Activated CD8-positive, alpha-beta memory T cell treated with anti-CD3 and anti-CD28 coated beads, Interleukin-2, amount 10 ng/mL, durations not matched to agents 7 days and 5 days (primary cell): ENCODE measurements at regions not wholly inside any gene's neighbourhood (a gene's known extent, or its start where the extent isn't known, plus 50 kb on each side); places are given as distances from the start of the nearest gene placed in this dataset.
"Not testable (repeated sequence)": the region's sequence is repeated elsewhere in the genome, so short reads cannot be mapped to it uniquely, and the experiment has no call there.

Experiments used
- ATAC-seq: fragments of 150-1000 bp; cut with Tn5 transposase; one replicate; pipeline ENCODE4 v1.10.0; 2021; ENCODE audit warnings: moderate library complexity
- CTCF ChIA-PET: fragments of 350-600 bp; sonication (Branson Sonifier 250); formaldehyde crosslinking; loops from one replicate; lab custom pipeline; 2021; ENCODE audit warnings: antibody characterized with exemption; lab: Charles Lee
- DNase-seq: peaks from one replicate; pipeline ENCODE4 v3.0.0-alpha.2; 2020
- H3K27ac Mint-ChIP-seq: one replicate; pipeline ENCODE4 v1.8.0; 2021; ENCODE audit warnings: mild to moderate bottlenecking, mixed read lengths
- H3K27me3 Mint-ChIP-seq: one replicate; pipeline ENCODE4 v1.8.0; 2021; ENCODE audit warnings: mixed read lengths
- H3K36me3 Mint-ChIP-seq: one replicate; pipeline ENCODE4 v1.8.0; 2021; ENCODE audit warnings: mild to moderate bottlenecking, mixed read lengths
- H3K4me1 Mint-ChIP-seq: one replicate; pipeline ENCODE4 v1.8.0; 2021; ENCODE audit warnings: mixed read lengths
- H3K4me3 Mint-ChIP-seq: one replicate; pipeline ENCODE4 v1.8.0; 2021; ENCODE audit warnings: mild to moderate bottlenecking, moderate library complexity, mixed read lengths
- H3K9me3 Mint-ChIP-seq: one replicate; pipeline ENCODE4 v1.8.0; 2022; ENCODE audit warnings: low read depth, mixed read lengths

- no peaks in the 10 kb centered on the region for H3K4me1 Mint-ChIP-seq
- no peak for DNase-seq
- H3K9me3 Mint-ChIP-seq, result peaks cover 8% of the 10 kb centered on the region
- CTCF ChIA-PET, result no interaction called here
- H3K27ac Mint-ChIP-seq, result no peak overlapping the region
- no peak for ATAC-seq
- no peaks in the 10 kb centered on the region for H3K36me3 Mint-ChIP-seq
- H3K4me3 Mint-ChIP-seq, result no peak overlapping the region
- H3K27me3 Mint-ChIP-seq, result no peaks in the 10 kb centered on the region
These were observed 446.5 kb downstream of the PRR16 start for GRCh38 chr5:120910629-120911028.

GRCh38 chr5:120913396-120913795, 449.3 kb downstream of the PRR16 start:
- DNase-seq (no peak), ATAC-seq (no peak)
- H3K4me3 Mint-ChIP-seq, result no peak overlapping the region
- H3K9me3 Mint-ChIP-seq, result peaks cover 3% of the 10 kb centered on the region
- CTCF ChIA-PET, result no interaction called here
- no peaks in the 10 kb centered on the region for H3K4me1 Mint-ChIP-seq
- H3K27me3 Mint-ChIP-seq, result no peaks in the 10 kb centered on the region
- no peak overlapping the region for H3K27ac Mint-ChIP-seq
- no peaks in the 10 kb centered on the region for H3K36me3 Mint-ChIP-seq

- no peak overlapping the region for H3K4me3 Mint-ChIP-seq
- no peak for ATAC-seq
- no peak for DNase-seq
- H3K27me3 Mint-ChIP-seq, result no peaks in the 10 kb centered on the region
- peaks cover 3% of the 10 kb centered on the region for H3K9me3 Mint-ChIP-seq
- H3K4me1 Mint-ChIP-seq, result no peaks in the 10 kb centered on the region
- CTCF ChIA-PET, result no interaction called here
- H3K27ac Mint-ChIP-seq, result no peak overlapping the region
- no peaks in the 10 kb centered on the region for H3K36me3 Mint-ChIP-seq
These were observed 453.2 kb downstream of the PRR16 start for GRCh38 chr5:120917214-120917758.

- Mint-ChIP-seq H3K4me3 (no peak overlapping the region), H3K4me1 (no peaks in the 10 kb centered on the region), H3K36me3 (no peaks in the 10 kb centered on the region), H3K27ac (no peak overlapping the region), H3K9me3 (peaks cover 3% of the 10 kb centered on the region), H3K27me3 (no peaks in the 10 kb centered on the region)
- CTCF ChIA-PET, result no interaction called here
- DNase-seq, result no peak
- no peak for ATAC-seq
These were observed 454.9 kb downstream of the PRR16 start for GRCh38 chr5:120919017-120919416.

- Mint-ChIP-seq H3K36me3 (no peaks in the 10 kb centered on the region), H3K27ac (no peak overlapping the region), H3K9me3 (peaks cover 3% of the 10 kb centered on the region), H3K27me3 (no peaks in the 10 kb centered on the region), H3K4me1 (no peaks in the 10 kb centered on the region), H3K4me3 (no peak overlapping the region)
- DNase-seq (no peak), ATAC-seq (no peak)
- CTCF ChIA-PET, result no interaction called here
These were observed 458.9 kb downstream of the PRR16 start for GRCh38 chr5:120923026-120923425.

- Mint-ChIP-seq H3K4me1 (no peaks in the 10 kb centered on the region), H3K27me3 (no peaks in the 10 kb centered on the region), H3K36me3 (no peaks in the 10 kb centered on the region), H3K27ac (no peak overlapping the region), H3K4me3 (no peak overlapping the region), H3K9me3 (peaks cover 3% of the 10 kb centered on the region)
- ATAC-seq (no peak), DNase-seq (no peak)
- CTCF ChIA-PET, result no interaction called here
These were observed 462.4 kb downstream of the PRR16 start for GRCh38 chr5:120926471-120926870.

GRCh38 chr5:120927950-120928530, 463.9 kb downstream of the PRR16 start:
- Mint-ChIP-seq H3K27ac (no peak overlapping the region), H3K36me3 (no peaks in the 10 kb centered on the region), H3K9me3 (peaks cover 6% of the 10 kb centered on the region), H3K27me3 (no peaks in the 10 kb centered on the region), H3K4me3 (no peak overlapping the region), H3K4me1 (no peaks in the 10 kb centered on the region)
- no peak for DNase-seq
- no peak for ATAC-seq
- CTCF ChIA-PET, result no interaction called here

- ATAC-seq (no peak), DNase-seq (no peak)
- Mint-ChIP-seq H3K27me3 (no peaks in the 10 kb centered on the region), H3K9me3 (peaks cover 3% of the 10 kb centered on the region), H3K27ac (no peak overlapping the region), H3K4me3 (no peak overlapping the region), H3K4me1 (no peaks in the 10 kb centered on the region), H3K36me3 (no peaks in the 10 kb centered on the region)
- CTCF ChIA-PET, result no interaction called here
These were observed 468.4 kb downstream of the PRR16 start for GRCh38 chr5:120932480-120932879.

GRCh38 chr5:120934031-120934430, 469.9 kb downstream of the PRR16 start:
- CTCF ChIA-PET, result no interaction called here
- no peak for ATAC-seq
- no peaks in the 10 kb centered on the region for H3K36me3 Mint-ChIP-seq
- peaks cover 5% of the 10 kb centered on the region for H3K9me3 Mint-ChIP-seq
- no peak for DNase-seq
- no peaks in the 10 kb centered on the region for H3K27me3 Mint-ChIP-seq
- H3K4me3 Mint-ChIP-seq, result no peak overlapping the region
- no peak overlapping the region for H3K27ac Mint-ChIP-seq
- H3K4me1 Mint-ChIP-seq, result no peaks in the 10 kb centered on the region

GRCh38 chr5:120936652-120937051, 472.6 kb downstream of the PRR16 start:
- Mint-ChIP-seq H3K9me3 (peaks cover 4% of the 10 kb centered on the region), H3K27ac (no peak overlapping the region), H3K27me3 (no peaks in the 10 kb centered on the region), H3K4me1 (no peaks in the 10 kb centered on the region), H3K4me3 (no peak overlapping the region), H3K36me3 (no peaks in the 10 kb centered on the region)
- DNase-seq (no peak), ATAC-seq (no peak)
- CTCF ChIA-PET, result no interaction called here

- H3K27me3 Mint-ChIP-seq, result no peaks in the 10 kb centered on the region
- DNase-seq, result no peak
- H3K36me3 Mint-ChIP-seq, result no peaks in the 10 kb centered on the region
- no peaks in the 10 kb centered on the region for H3K4me1 Mint-ChIP-seq
- H3K4me3 Mint-ChIP-seq, result no peak overlapping the region
- peaks cover 3% of the 10 kb centered on the region for H3K9me3 Mint-ChIP-seq
- no peak for ATAC-seq
- CTCF ChIA-PET, result no interaction called here
- H3K27ac Mint-ChIP-seq, result no peak overlapping the region
These were observed 474.5 kb downstream of the PRR16 start for GRCh38 chr5:120938604-120939003.

GRCh38 chr5:120942596-120943350, 478.7 kb downstream of the PRR16 start:
- no peak overlapping the region for H3K4me3 Mint-ChIP-seq
- peaks cover 3% of the 10 kb centered on the region for H3K9me3 Mint-ChIP-seq
- CTCF ChIA-PET, result interaction anchor here (0.6 kb wide), 1 partner anchor 42 kb away, joined by 3 read pairs; no protein-coding TSS in a partner anchor
- H3K4me1 Mint-ChIP-seq, result no peaks in the 10 kb centered on the region
- no peak for DNase-seq
- no peaks in the 10 kb centered on the region for H3K27me3 Mint-ChIP-seq
- H3K36me3 Mint-ChIP-seq, result no peaks in the 10 kb centered on the region
- ATAC-seq, result no peak
- H3K27ac Mint-ChIP-seq, result no peak overlapping the region

GRCh38 chr5:120949596-120949995, 485.5 kb downstream of the PRR16 start:
- H3K4me1 Mint-ChIP-seq, H3K4me3 Mint-ChIP-seq, H3K27me3 Mint-ChIP-seq, H3K9me3 Mint-ChIP-seq, CTCF ChIA-PET, DNase-seq, ATAC-seq, H3K27ac Mint-ChIP-seq, H3K36me3 Mint-ChIP-seq: not testable (repeated sequence)

GRCh38 chr5:120953445-120953844, 489.3 kb downstream of the PRR16 start:
- H3K4me1 Mint-ChIP-seq, H3K4me3 Mint-ChIP-seq, H3K27me3 Mint-ChIP-seq, H3K36me3 Mint-ChIP-seq, DNase-seq, H3K27ac Mint-ChIP-seq, ATAC-seq, H3K9me3 Mint-ChIP-seq, CTCF ChIA-PET: not testable (repeated sequence)
